AG08395 (cell line): ENCODE measurements at regions not wholly inside any gene's neighbourhood (a gene's known extent, or its start where the extent isn't known, plus 50 kb on each side); places are given as distances from the start of the nearest gene placed in this dataset.

Experiments
- DNase-seq: peaks from one replicate; pipeline ENCODE4 v3.0.0; 2012; ENCODE audit warnings: mixed read lengths, low spot score

DNA sequence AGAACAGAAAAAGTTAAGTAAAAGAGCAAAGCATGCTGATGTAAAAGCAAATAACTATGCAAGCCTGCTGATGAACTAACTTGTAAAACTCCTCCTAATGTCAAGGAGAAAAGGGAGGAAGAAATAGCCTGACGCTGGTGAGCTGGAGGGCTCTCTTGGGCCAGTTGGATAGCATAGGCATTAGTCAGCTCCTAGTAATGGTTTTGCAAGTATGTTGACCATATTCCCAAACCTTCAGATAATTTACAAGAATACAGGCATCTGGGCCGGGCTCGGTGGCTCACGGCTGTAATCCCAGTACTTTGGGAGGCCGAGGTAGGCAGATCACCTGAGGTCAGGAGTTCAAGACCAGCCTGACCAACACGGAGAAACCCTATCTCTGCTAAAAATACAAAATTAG, 871.4 kb downstream of the C12orf50 start:
- DNase-seq: no peak

DNA sequence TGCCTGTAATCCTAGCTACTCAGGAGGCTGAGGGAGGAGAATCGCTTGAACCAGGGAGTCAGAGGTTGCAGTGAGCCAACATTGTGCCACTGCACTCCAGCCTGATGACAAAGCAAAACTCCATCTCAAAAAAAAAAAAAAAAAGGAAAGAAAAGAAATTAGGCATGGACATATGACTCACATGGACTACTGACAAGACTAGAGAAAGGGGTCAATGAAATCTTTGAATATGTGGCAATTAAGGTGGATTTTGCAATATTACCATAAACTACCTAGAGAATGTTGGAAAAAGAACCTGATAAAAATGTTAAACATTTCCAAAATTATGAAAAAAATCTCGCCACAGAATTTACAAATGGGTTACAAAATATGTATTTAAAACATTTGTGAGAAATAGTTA, 873.6 kb downstream of the C12orf50 start:
- no peak for DNase-seq

GRCh38 chr12:87152841-87153528, 876.2 kb downstream of the C12orf50 start:
- no peak for DNase-seq

- DNase-seq: no peak
Observed at GRCh38 chr12:87152075-87152474, 877.1 kb downstream of the C12orf50 start.

GRCh38 chr12:87150969-87151662, 878.1 kb downstream of the C12orf50 start:
- no peak for DNase-seq

- DNase-seq: no peak
Observed at GRCh38 chr12:87142342-87142741, 886.2 kb upstream of the MGAT4C start.

DNA sequence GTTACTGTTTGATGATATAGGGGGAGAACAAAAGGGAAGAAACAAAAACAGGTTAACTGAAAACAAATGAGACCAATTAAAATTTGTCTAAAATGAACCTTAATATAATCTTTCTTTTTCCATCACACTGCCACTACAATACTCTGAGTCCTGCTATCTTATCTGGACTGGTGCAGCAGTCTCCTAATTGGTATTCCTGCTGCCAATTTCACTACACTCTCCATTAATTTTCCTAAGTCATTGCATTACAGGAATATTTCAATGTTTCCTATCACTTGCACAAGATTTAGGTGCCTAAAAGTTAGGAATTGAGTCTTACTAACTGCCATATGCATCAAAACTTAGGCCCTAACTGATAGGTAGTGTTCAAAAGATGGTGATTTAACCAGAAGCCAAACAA, 884.9 kb upstream of the MGAT4C start:
- no peak for DNase-seq

DNA sequence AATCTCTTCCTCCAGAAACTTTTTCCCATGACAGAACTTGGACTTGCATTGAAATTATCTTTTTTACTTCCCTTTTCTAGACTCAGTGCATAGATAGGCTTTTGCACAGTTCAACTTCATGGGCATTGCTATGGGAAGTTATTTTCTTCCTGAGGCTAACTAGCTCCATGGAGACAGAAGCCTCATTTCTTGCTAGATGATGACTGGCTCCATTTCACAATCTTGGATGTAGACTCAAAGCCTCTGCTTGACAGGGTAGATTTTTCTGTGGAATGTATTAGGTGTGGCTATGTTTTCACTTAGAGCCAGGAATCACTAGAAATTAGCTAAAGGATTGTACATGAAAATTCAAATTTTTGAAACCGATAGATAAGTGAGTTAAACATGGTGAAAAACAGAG, 884.1 kb upstream of the MGAT4C start:
- DNase-seq: no peak

DNA sequence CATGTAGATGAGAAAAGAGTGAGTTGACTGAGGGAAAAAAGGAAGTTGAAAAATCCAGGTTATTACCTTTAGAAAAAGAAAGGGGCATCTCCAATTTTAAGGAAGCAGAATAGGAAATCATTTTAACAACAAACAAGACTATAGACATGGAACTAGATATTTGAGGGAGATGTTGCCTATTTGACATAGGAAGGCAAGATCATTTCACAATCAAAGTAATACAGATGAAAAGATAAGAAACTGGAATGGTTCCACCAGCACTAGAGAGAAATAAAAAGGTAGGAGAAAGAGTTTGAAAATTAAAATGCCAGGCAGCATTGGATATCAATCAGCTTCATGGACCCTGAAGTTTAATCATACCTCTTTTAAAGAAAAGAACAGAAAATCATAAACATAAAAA, 881.0 kb upstream of the MGAT4C start:
- no peak for DNase-seq

- DNase-seq: no peak
Observed at GRCh38 chr12:87136330-87136976, 880.3 kb upstream of the MGAT4C start.

- DNase-seq: no peak
Observed at GRCh38 chr12:87127272-87127671, 871.1 kb upstream of the MGAT4C start.

- no peak for DNase-seq
Observed at GRCh38 chr12:87121896-87122295, 865.7 kb upstream of the MGAT4C start.

GRCh38 chr12:87120440-87120839, 864.2 kb upstream of the MGAT4C start:
- no peak for DNase-seq

- no peak for DNase-seq
Observed at GRCh38 chr12:87119713-87120112, 863.5 kb upstream of the MGAT4C start.

DNA sequence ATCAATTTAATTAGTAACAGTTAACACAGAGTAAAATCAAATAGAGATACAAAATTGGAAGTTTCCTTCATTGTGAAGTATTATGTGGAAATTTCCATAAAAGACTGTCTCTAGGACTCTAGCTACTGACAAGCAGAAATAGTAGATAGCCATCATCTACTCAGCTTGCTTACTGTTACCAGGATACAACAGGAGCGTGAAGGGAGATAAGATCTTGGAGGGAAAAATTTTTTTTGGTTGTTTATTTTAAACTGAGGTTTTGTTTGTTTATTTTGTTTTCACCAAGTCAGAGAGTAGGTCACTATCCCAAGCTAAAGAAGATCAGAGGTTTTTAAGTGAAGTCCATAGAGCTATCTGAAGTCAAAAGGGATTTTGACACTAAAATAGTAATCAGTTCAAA, 861.3 kb upstream of the MGAT4C start:
- no peak for DNase-seq

DNA sequence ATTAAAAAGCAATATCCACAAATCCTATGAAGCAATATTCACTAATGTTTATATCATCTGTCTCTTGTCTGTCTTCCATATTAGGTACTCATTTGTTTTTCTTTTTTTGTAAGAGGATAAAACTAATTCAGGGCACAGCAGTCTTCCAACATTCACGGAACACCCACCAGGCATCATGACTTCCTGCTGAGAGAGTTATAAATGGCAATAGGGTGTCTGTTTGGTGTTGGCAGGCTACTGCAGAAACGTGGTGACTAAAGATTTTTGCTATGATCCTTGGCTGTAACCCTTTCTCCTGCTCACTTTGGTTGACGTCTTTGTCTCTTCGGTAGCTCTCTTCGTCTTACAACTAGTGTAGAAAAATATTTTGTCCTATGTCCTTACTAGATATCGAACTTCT, 860.6 kb upstream of the MGAT4C start:
- no peak for DNase-seq

DNA sequence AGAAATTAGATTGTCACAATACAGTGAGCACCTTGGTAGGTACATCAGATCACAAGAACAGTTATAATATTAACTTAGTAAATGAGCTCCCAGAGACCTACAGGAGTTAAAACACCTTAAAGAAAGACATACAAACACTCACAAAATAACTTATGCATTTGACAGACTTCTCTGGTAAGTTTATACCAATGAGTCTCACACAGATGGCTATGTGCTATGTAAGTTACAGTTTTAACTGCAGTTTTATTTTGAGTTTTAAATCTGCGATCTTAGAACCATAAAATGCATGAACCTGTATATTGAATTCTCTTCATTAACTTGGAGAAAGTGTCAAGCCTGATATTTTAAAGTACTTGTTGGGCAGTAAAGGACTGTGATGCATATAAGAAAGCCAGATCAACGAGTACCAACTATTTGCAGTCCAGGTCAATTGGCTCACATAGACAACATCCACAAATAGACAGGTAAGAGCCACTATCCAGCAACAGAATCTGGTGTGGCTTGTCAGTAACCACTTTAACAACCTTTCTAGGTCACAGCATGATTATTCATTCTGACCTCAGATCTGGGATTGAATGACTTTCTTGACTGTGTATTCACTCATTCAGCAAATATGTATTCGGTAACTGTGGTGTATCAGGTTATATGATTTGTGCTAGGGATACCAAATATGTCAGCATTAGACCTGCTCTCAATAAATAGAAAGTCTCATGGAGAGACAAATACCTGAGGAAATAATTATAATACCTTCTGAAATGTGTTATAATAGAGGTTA, 856.6 kb upstream of the MGAT4C start:
- DNase-seq: no peak

DNA sequence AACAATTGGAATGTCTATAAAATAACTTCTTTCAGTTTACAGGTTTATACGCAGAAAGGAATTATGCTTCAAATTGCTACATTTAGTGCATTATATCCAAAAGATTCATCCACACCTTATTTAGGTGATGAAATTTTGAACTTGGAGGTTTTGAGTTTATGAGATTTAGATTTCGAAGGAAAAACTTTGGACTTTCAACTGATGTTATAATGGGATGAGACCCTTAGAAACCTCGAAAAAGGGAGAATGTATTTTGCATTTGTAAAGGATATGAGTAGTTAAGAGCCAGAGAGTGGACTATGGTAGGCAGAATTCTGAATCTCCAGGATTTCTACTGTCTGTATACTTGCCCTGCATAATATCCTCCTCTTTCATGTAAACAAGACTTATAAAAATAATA, 851.6 kb upstream of the MGAT4C start:
- DNase-seq: no peak

GRCh38 chr12:87107270-87107669, 851.1 kb upstream of the MGAT4C start:
- DNase-seq: no peak

GRCh38 chr12:87096082-87096585, 839.9 kb upstream of the MGAT4C start:
- DNase-seq: no peak

DNA sequence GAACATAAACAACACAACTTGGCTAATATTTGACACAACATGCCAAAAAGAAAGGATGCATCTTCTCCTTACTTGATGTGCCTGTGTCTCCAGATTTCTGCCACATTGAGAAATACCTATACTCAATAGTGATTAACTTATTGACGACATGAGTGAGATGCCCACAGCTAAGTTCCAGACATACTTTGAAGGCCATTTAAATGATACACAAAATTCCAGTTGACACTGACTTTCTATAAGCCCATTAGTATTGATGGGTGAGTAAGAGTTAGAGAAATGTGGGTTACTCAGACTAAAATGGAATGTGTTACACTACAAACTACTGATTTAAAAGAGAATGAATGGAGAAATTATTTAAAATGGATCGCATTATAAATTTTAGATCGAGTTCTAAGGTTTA, 838.2 kb upstream of the MGAT4C start:
- DNase-seq: no peak

GRCh38 chr12:87092421-87092820, 836.2 kb upstream of the MGAT4C start:
- DNase-seq: no peak
